Omental fat pad (tissue), 3 donors: ENCODE measurements at regions not wholly inside any gene's neighbourhood (a gene's known extent, or its start where the extent isn't known, plus 50 kb on each side); places are given as distances from the start of the nearest gene placed in this dataset.
"Not testable (repeated sequence)": the region's sequence is repeated elsewhere in the genome, so short reads cannot be mapped to it uniquely, and the experiment has no call there.

ENCODE experiments used
- ATAC-seq: fragments of 150-250 bp; one replicate; pipeline ENCODE4 v1.9.1; 2016; ENCODE audit warnings: mild to moderate bottlenecking, moderate library complexity; ENCODE audit not compliant: low FRiP score
- DNase-seq: peaks from one replicate; pipeline ENCODE4 v3.0.0-alpha.2; 2019; ENCODE audit warnings: low spot score
- CTCF ChIP-seq, 3 donors: fragments of 450-650 bp; IDR thresholded peaks; one replicate each; pipeline ENCODE4 v1.5.1; 2016 to 2017; ENCODE audit warnings: antibody characterized with exemption in 3 of 3, mild to moderate bottlenecking in 3 of 3, moderate library complexity in 2 of 3

GRCh38 chr1:163471779-163472650 lies 150.3 kb downstream of the NUF2 start:
- TF ChIP-seq CTCF (IDR thresholded peaks at IDR 0.05): no peak
- DNase-seq: no peak

GRCh38 chr1:163472651-163473248 lies 151.0 kb downstream of the NUF2 start:
- TF ChIP-seq CTCF (IDR thresholded peaks at IDR 0.05): no peak
- ATAC-seq: no peak
- DNase-seq: no peak

More at GRCh38 chr1:163471779-163472650, 150.3 kb downstream of the NUF2 start:
- ATAC-seq: no peak

GRCh38 chr1:163477276-163477830 lies 155.6 kb downstream of the NUF2 start:
- ATAC-seq (no peak), DNase-seq (no peak)
- TF ChIP-seq CTCF (IDR thresholded peaks at IDR 0.05): no peak

GRCh38 chr1:163498391-163499330 lies 176.9 kb downstream of the NUF2 start:
- not testable (repeated sequence) for DNase-seq, ATAC-seq

- TF ChIP-seq CTCF (IDR thresholded peaks at IDR 0.05): no peak
- DNase-seq: no peak
- ATAC-seq: no peak
These were observed 182.7 kb downstream of the NUF2 start for GRCh38 chr1:163504331-163504978.

GRCh38 chr1:163509114-163509513 lies 187.4 kb downstream of the NUF2 start:
- no peak for TF ChIP-seq CTCF (IDR thresholded peaks at IDR 0.05)
- no peak for ATAC-seq

More at GRCh38 chr1:163509114-163509513, 187.4 kb downstream of the NUF2 start:
- DNase-seq: no peak
